ENCODE measurements at regions not wholly inside any gene's neighbourhood (a gene's known extent, or its start where the extent isn't known, plus 50 kb on each side); places are given as distances from the start of the nearest gene placed in this dataset.
"Not testable (repeated sequence)": the region's sequence is repeated elsewhere in the genome, so short reads cannot be mapped to it uniquely, and the experiment has no call there.

DNA sequence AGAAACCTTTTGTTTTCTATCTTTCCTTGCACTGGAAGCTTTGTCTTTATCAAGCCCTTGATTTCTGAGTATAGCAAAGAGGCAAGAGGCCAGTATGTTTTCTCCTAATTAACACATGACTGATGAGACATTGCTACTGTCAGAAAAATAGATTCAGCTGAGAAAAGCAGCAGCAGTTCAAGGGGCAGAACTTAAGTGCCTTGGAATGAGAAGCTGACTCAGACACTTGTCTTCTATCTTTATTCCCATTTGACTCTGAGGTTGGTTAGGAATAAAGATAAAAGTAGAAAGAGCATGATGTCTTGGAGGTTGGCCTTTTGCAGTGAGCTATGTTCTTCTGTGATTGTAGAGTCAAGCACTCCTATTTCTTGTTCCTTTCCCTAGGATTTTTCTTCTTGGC is 79.1 kb upstream of the MAN1A1 start:
- no peak for DNase-seq

DNA sequence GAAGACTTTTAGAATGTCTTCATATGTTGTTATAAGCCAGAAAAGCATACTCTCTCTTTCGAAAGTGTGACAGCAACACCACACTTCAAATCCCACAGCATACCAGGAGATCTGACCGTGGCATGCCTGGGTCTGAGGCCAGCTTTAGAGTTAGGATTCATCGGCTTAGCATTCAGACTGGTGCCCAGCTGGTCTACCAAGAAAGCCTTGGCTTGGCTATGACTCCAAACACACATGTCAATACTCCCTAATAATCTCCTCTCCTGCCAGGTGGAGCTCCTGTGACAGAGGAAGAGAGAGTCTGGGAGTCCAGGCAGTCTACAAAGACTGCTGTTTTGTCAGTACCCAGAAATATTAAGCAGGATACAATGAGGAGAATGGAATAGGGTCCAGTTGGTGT is 77.1 kb upstream of the MAN1A1 start:
- DNase-seq = no peak

DNA sequence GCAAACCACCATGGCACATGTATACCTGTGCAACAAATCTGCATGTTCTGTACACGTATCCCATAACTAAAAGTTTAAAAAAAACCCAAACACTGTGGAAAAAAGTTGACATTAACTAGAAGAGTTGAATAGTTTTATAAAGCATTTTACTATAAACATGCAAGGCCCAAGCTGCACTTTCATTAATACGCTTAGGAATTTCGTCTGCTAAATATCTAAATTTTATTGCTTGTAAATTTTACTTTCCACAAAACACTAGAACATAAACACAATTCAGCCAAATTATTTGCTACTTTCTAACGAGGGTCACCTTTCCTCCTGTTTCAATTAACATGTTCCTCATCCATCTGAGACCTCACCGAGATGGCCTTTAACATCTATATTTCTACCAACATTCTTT is 74.4 kb upstream of the MAN1A1 start:
- no peak for DNase-seq

DNA sequence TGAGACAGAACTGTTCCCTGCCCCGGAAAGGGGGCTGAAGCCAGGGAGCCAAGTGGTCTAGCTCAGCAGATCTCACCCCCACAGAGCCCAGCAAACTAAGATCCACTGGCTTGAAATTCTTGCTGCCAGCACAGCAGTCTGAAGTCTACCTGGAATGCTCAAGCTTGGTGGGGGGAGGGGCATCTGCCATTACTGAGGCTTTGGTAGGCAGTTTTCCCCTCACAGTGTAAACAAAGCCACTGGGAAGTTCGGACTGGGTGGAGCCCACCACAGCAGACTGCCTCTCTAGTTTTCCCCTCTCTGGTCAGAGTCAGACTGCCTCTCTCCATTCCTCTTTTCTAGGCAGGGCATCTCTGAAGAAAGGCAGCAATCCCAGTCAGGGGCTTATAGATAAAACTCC is 68.5 kb upstream of the MAN1A1 start:
- not testable (repeated sequence) for DNase-seq

DNA sequence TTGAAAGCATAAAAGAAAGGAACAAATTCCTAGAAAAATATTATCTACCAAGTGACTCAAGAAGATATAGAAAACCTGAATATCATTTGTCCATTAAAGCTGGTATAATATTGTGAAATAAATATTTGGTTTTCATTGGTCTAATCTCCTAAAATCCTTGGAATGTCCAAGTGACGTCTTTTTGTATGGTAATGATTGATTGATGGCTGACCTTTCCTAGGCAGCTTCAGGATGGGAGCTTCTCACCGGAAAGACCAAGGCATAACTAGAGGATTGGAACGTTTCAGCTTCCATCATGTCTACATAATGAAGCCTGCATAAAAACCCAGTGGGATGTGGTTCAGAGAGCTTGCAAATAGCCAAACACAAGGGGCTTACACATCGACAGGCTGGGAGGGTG is 57.6 kb upstream of the MAN1A1 start:
- DNase-seq = no peak

DNA sequence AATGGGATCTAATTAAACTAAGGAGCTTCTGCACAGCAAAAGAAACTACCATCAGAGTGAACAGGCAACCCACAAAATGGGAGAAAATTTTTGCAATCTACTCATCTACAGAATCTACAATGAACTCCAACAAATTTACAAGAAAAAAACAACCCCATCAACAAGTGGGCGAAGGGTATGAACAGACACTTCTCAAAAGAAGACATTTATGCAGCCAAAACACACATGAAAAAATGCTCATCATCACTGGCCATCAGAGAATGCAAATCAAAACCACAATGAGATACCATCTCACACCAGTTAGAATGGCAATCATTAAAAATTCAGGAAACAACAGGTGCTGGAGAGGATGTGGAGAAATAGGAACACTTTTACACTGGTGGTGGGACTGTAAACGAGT is 55.6 kb upstream of the MAN1A1 start:
- not testable (repeated sequence) for DNase-seq
